GM21723 (cell line): ENCODE measurements at regions not wholly inside any gene's neighbourhood (a gene's known extent, or its start where the extent isn't known, plus 50 kb on each side); places are given as distances from the start of the nearest gene placed in this dataset.

ENCODE experiments used
- ATAC-seq: cut with Tn5 transposase; IDR thresholded peaks from one replicate; pipeline ENCODE4 v1.9.1; 2021; ENCODE audit warnings: mild to moderate bottlenecking, moderate library complexity; ENCODE audit not compliant: unreplicated experiment

DNA sequence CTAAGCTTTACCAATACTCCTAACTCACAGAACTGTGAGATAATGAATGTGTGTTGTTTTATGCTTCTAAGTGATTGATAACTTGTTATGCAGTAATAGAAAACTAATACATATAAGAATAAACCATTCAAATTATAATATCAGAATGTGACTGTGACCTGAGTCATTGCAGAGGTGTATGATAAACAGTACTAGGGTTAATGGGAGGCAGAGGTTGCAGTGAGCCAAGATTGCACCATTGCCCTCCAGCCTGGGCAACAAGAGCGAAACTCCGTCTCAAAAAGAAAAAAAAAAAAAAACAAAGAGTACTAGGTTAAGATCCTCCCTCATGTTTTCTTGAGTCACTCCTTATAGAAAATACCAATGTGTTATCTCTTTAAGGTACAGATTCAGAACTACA lies 950.3 kb downstream of the SORCS1 start:
- no peak for ATAC-seq

DNA sequence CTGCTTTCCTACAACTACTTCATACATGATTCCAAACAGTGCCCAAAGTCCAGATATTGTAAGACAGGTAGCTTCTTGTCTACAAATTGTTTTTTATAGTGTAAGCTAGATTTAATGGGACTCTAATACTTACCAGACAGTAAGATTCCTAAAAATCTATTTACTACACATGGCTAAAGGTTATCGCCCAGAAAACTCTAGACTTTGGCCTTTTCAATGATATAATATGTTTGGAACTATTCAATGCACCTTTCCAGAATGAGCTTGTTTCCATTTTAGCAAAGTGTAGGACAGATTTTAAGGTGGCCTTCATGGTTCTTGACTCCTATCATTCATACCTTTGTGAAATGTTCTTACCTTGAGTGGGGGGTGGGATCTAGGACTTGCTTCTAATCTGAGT lies 951.0 kb downstream of the SORCS1 start:
- ATAC-seq: no peak

DNA sequence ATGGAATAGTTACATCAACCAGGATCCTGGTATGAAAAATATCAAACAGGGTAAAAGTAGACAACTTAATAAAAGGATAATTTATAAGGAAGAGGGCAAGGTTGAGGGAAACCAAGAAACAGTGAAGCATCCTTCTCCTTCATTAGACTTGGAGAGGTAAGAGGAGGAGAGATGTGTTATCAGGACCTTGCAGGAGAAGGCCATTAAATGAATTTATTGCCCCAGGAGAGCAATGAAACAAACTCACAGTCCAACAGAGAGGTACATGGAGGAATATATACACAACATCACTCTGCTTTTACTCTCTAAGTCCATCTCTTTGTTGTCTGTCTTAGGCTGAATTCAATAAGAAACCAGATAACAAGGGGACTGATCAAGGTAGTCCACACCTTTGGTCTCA lies 966.2 kb downstream of the SORCS1 start:
- no peak for ATAC-seq

DNA sequence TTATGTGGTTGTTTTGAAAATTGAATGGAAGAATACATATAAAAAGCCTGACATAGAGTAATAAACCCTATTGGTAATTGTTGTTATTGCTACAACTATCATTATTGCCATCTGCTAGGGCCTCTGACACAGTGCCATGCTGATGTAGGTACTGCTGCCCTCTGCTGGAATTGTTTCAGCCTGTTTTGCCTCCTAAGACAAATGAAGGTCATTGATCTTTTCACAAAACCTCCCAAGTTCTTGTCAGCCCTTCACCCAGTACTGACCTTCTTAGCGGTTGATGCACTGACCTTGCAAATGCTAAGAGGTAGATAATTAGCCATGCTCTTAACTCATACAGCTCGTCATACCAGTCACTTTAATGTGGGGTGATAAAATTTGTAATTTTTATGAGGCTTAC lies 975.2 kb downstream of the SORCS1 start:
- ATAC-seq: no peak

DNA sequence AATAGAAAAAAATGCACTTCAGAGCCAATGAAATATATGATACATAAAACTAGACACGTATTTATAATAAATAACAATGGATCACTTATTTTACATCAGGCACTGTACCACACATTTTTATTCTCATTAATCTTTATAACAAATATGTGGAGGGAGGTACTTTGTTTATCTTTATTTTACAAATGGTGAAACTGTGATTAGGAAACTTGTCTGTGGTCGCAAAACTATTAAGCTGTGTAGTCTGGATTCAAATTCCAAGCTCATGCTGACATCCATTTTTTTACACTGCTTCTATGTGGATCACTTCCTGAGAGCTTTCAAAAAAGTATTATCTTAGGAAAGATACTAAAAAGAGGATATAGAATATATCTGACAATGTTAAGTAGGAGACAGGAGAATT lies 978.6 kb downstream of the SORCS1 start:
- ATAC-seq: no peak

DNA sequence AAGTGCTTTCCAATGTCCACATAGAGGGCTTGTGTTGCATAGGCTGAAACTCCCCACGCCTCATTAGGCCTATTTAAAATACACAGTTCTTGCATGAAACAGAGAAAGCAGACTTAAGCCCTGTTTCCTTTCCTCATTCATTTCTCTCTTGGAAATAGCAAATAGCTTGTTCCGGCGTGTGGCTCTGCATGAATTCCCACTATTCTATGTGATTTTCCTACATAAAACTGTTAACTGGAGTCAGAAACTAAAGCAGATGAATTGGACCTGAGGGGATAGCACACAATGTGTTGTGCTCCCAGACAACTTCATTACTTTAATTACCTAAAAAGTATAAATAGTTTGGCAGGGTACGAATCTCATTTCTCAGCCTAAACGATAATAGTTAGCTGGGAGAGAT lies 981.5 kb downstream of the SORCS1 start:
- ATAC-seq: no peak

DNA sequence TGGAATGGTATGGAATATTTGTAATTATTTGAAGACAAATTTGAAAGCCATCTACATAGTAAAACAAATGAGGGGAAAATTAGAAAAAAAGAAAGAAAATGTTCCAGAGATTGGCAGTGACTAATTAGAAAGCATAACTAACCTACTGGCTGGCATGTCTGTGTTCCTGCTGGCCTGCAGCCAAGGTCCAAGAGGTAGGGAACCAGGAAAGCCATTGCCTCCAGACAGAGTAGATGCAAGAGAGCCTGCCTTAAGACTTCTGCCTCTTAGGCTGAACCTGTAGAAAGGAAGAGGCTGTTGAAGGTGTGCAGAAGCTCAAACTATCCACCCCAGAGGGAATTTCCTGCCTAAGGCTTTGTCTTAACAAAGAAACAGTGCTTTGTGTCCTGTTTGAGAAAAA lies 982.0 kb downstream of the SORCS1 start:
- ATAC-seq: no peak

DNA sequence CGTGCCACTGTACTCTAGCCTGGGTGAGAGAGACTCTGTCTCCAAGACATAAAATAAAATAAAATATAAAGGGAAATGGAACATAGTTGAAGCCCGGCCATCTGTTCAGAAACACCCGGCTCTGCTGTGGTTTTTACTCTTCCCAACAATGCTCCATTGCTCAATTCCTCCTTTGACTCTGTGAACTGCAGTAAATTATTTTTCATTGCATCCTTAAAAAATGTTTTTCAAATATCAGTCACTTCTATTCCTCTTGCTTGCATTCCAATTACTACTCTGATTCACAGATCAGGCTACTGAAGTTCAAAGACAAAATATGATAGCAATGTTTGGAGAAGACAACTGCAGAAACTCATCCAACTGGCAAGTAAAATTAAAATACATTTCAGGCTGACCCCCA lies 983.0 kb downstream of the SORCS1 start:
- ATAC-seq: no peak

DNA sequence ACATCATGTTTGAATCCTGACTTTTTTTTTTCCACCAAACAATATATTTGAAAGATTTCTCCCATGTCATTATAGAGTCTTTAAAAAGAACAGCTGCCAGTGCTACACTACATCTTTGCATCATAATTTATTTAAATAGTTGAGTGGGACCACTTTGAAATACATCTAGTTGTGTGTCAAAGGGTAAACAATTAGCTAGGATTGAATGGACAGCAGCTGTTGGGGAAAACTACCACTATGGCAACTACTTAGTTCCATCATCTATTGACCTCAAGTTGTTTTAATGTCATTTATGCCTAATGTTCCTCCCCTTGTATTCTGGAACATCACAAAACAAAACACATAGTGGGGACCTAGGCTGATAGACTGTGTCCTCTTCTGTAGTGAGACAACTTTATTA lies 985.1 kb downstream of the SORCS1 start:
- no peak for ATAC-seq

DNA sequence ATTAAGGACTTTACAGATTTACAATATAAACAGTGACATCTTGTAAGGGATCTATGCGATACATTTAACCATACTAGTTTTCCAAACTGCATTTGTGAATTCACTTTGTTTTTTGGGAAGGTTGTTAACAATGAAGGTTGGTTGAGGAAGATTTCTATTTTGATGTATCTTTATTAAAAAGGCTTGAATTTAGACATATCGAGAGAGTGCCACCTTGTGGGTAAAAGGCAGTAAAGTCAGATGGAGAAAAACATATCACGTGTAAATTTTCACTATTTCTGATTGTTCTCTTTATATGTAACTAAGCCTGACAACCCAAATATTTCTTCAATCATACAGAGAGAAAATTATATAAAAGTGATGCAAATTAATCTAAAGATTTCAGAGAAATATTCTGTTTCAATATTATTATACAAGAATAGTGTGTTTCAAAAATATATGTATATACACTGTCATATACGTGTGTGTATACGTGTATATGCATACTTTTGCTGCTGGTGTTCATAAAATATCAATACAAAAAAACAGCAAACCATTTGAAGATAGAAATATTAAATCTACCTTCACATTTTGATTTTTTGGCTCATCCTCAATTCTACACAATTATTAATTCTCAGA lies 988.6 kb downstream of the SORCS1 start:
- no peak for ATAC-seq

DNA sequence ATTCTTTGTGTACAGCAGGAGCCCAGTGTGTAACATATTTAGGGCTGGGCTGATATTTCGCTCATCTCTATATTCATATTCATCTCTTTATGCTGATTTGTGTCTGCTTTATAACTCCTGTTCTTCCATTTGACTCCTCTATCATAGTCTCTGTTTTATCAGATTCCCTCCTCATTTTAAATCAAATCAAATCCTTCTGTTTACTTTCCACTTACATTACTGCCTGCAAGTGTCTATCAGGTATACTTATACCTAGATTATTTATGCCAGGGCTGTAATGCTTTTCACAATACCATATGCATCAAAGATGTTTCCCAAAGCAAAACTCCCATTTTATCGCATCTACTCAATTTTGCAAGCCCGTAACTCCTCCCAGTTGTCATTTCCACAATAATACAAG lies 990.7 kb downstream of the SORCS1 start:
- ATAC-seq: no peak

DNA sequence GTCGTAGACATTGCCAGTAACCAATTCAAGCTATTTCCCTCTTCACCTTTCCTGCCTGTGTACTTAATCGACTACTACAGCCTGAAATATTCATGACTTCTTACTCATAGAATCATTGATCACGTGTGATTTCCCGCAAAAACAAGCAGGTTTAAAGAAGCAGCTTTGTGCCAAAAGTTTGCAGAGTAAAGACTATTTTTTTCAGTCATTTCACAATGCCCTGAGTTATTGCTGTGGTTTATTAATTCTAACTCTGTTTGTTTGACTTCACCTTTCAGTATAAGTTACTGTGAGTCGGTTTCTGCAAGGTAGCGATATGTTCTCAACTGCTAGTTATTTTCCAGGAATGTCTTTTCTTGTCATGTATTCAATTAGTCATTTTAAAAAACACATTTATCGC lies 995.3 kb downstream of the SORCS1 start:
- no peak for ATAC-seq

DNA sequence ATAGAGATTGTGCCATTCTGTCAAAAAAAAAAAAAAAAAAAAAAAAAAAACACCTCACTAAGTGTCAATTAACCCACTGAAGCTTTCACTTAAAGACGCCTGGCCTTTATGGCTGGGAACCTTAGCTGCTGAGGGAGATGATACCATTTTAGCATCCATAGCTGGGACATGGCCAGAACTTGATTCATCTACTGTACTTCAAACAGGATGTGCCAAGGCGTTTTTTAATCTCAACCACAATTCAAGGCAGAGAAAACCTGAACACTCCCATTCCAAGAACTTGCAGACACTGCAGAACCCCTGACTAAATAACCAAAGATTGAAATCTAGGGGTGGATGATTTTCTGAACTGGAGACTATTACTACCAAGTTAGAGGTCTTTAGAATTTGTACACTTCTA lies 996.6 kb downstream of the SORCS1 start:
- no peak for ATAC-seq

DNA sequence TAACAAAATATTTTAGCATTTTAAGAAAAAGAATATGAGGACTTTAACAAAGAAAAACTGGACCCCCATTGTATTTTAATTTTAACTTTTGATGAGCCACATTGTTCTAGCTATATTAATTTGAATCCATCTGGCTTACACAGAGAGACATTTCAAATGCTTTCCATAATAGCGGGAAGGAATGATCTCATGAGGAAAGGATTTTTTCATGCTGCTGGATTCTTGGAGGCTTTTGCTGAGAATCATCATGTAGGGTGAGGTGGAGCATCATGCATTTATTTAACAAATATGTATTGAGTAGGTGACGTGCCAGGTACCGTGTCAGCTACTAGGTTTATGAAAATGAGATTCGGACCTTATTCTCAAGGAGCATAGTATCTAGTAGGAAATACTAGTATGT lies 1006.3 kb downstream of the SORCS1 start:
- no peak for ATAC-seq

DNA sequence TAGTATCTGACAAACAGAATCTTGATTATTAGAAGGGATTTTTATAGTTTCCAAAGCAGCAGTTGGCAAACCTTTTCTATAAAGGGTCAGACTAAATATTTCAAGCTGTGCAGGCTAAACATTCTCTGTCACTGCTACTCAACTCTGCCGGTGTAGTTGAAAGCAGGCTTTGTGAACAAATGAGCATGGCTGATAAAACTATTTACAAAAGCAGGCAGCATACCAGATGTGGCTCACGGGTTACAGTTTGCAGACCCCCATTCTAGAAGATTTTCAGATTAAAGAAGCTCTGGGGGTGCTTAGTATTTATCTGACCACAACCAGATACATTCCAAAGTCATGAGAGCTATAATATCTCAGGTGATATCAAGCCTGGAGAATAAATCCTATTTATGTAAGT lies 1017.5 kb downstream of the SORCS1 start:
- no peak for ATAC-seq

DNA sequence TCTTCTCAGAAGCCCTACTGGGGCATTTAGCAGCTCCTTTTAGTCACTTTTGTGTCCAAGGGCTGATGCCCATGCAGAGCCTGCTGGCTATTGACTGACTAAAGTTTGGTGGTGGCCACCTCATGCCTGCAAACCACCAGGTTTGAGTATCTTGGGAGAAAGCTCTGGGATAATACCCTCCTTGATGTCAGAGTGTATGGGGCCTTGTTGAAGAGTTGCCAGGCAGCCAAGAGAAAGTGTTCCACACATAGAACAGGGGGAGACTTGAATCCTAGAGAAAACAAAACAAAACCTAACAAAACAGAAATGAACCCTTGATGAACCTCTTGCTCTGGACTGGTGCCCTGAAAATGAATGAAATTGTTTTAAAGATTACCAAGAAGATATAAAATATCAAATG lies 1024.6 kb downstream of the SORCS1 start:
- no peak for ATAC-seq

DNA sequence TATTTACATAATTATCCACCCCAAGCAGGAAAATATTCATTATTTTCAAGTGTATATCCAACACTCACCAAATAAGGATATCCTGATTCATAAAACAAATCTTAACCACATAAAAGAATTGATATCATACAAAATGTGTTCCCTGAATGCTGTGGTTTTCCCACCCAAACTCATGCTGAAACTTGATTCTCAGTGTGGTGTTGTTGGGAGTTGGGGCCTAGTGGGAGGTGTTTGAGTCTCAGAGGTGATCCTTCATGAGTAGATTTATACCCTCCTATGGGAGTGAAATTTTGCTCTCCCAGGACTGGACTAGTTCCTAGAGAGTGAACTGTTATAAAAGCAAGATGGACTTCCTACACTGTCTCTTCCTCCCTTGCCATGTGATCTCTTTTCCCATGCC lies 1028.3 kb downstream of the SORCS1 start:
- no peak for ATAC-seq

DNA sequence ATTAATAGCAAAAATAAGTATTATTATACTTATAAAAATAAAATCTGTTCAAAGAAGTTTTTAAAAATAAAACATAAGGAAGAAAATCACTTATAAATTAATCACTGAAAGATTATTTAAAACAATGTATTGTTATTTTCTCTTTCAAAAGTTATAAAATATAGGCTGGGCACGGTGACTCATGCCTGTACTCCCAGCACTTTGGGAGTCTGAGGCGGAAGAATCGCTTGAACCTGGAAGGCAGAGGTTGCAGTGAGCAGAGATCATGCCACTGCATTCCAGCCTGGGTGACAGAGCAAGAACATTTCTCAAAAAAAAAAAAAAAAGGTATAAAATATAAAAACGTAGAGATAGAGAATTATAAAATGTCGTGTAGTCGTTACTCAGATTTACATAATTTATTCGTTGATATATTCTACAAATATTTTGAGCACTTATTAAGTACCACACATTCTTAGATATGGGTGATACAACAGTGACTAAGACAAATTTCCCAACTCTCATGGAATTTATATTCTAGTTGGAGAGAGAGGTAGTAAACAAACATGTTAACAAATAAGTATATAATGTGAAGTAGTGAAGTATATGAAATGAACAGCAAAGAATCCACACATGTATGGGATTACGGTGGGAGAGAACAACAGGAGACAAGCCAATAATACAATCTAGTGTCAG lies 1030.0 kb downstream of the SORCS1 start:
- no peak for ATAC-seq

DNA sequence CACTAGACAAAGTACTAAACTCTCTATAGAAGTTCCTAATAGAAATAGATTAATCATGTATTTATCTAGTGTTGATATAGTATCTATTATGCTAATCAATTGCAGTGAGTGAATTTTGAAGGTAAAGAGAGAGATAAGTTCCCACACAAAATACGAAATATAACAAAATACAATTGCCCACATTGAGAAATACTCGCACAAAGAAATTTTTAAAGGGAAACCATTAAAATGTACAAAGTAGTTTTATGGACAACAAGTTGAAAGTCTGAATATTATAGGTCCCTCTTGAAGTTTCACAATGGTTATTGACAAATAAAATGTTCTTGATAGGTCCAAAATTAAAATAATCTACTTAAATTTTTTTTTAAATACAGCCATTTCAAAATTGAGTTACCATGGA lies 1031.1 kb downstream of the SORCS1 start:
- no peak for ATAC-seq

DNA sequence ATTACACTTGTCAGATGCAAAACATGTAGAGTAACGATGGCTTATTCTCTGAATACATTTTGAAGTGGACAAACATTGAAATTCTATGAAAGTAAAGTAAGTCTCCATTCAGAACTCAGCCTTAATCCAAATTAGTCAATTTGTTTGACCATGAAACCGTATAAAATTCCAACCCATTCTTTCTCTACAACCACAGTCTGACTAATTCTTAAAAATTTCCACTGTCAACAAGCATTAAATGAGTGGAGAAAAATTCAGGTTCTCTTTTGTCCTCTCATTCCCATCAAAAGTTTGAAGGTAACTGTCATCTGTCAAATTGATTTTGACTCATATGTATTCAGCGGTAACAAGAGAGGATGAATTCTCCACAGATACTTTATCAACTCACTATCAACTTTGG lies 1031.5 kb downstream of the SORCS1 start:
- ATAC-seq: no peak

DNA sequence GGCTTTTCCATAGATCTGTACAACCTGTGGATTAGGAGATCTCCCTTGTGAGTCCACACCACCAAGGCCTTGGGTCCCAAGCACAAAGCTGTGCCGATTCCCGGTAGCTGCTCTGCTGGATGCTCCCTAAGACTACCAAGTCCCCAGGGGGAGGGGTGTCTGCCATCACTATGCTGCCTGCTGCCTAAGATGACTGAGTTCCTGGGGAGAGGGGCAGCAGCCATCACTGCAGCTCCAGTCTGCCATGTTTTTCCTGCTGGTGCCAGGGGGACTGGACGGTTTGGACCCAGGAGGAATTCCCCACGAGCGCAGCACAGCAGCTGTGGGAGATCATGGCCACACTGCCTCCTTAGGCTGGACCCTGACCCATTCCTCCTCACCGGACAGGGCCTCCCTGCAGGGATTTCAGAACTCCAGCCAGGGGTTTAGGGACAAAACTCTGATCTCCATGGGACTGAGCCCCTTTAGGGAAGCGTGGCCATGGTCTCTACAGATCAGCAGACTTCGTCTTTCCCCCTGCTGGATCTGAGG lies 1049.8 kb downstream of the SORCS1 start:
- ATAC-seq: no peak

DNA sequence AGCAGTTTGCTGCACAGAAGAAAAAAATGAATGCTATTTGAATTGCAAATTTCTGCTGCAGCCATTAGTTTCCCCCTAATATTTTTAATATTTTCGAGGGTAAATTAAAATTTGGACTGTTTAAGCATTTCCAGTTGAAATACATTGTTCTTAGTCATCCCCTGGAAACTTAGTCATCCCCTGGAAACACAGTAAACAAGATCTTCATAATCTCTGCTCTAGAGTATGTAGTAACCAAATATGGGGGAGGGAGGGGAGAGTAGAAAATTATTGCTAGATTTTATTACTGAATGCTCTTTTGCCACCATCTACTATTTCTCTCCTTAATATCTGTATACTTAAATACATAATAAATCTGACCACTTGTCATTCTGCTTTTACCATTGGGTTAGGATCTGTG lies 1053.3 kb downstream of the SORCS1 start:
- no peak for ATAC-seq

DNA sequence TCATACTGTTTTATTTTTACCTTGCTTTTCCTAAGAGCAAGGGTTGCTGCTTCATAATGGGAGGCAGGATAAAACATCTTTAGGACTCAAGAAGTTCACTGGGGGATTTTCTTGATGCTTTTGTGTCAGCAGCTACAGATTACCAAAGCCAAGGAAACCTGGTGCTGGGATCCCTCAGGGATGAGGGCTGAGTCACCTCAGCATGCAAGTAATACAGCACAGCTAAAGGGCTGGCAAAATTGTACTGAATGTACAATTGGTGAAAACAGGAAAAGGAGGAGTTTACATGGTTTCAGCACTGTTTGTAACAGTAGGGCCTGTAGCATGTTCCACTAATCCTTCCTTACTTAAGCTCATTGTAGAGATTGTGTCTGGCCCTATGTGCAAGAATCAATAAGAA lies 1056.8 kb downstream of the SORCS1 start:
- no peak for ATAC-seq
